Right atrium auricular region (tissue), 2 donors: ENCODE measurements at regions not wholly inside any gene's neighbourhood (a gene's known extent, or its start where the extent isn't known, plus 50 kb on each side); places are given as distances from the start of the nearest gene placed in this dataset.

Source experiments
- DNase-seq: peaks from one replicate; pipeline ENCODE4 v3.0.0-alpha.2; 2019; ENCODE audit warnings: low spot score
- H3K27ac ChIP-seq, 2 donors: fragments of 200-600 bp; sonication (generic); 1 replicate in 1 of 2; 2 replicates in 1 of 2; pipeline ENCODE4 v1.5.1; 2016 to 2019
- H3K27me3 ChIP-seq, 2 donors: fragments of 200-600 bp; sonication (generic); one replicate each; pipeline versions ENCODE4 v1.5.1 to v1.6.0; 2017 to 2019
- H3K36me3 ChIP-seq: fragments of 200-600 bp; sonication (generic); one replicate; pipeline ENCODE4 v1.5.1; 2016
- H3K4me1 ChIP-seq, 2 donors: fragments of 200-600 bp; sonication (generic); one replicate each; pipeline versions ENCODE4 v1.5.1 to v1.6.0; 2017 to 2019
- H3K4me3 ChIP-seq, 2 donors: fragments of 200-600 bp; sonication (generic); 1 replicate in 1 of 2; 2 replicates in 1 of 2; pipeline ENCODE4 v1.5.1; 2017 to 2019; ENCODE audit warnings: mild to moderate bottlenecking in 1 of 2, moderate library complexity in 1 of 2
- H3K9me3 ChIP-seq, 2 donors: fragments of 200-600 bp; sonication (generic); one replicate each; pipeline ENCODE4 v1.5.1; 2019
- TF ChIP-seq, protein P1 (sequence below), 2 donors: fragments of 200-600 bp; sonication (generic); IDR thresholded peaks; one replicate each; pipeline ENCODE4 v1.5.1; 2019; ENCODE audit warnings: antibody characterized with exemption in 2 of 2

DNA sequence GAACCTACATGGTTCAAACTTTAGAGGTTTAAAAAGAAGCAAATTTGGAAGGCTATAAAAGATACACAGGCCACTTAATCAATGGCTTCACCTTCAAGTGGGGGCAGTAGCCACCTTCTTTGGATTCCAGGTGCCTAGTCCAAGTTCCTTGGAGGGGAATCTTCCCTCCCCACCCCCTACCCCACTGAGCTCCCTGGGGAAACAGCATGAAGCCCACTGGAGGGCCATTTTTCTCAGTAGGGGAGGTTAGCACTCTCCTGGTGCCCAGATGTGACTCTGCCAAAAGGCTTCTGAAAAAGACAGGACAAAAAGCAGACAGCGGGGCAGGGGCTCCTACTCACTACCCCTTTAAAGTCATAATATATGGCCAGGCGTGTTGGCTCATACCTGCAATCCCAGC is 93.9 kb downstream of the KCTD15 start:
- no peak overlapping the region for H3K27ac ChIP-seq
- no peaks in the 10 kb centered on the region for H3K27me3 ChIP-seq
- H3K4me1 ChIP-seq = no peaks in the 10 kb centered on the region
- H3K9me3 ChIP-seq = no peaks in the 10 kb centered on the region
- DNase-seq = no peak
- TF ChIP-seq, protein P1, sequence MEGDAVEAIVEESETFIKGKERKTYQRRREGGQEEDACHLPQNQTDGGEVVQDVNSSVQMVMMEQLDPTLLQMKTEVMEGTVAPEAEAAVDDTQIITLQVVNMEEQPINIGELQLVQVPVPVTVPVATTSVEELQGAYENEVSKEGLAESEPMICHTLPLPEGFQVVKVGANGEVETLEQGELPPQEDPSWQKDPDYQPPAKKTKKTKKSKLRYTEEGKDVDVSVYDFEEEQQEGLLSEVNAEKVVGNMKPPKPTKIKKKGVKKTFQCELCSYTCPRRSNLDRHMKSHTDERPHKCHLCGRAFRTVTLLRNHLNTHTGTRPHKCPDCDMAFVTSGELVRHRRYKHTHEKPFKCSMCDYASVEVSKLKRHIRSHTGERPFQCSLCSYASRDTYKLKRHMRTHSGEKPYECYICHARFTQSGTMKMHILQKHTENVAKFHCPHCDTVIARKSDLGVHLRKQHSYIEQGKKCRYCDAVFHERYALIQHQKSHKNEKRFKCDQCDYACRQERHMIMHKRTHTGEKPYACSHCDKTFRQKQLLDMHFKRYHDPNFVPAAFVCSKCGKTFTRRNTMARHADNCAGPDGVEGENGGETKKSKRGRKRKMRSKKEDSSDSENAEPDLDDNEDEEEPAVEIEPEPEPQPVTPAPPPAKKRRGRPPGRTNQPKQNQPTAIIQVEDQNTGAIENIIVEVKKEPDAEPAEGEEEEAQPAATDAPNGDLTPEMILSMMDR (IDR thresholded peaks at IDR 0.05) = no peak
- no peaks in the 10 kb centered on the region for H3K36me3 ChIP-seq
- H3K4me3 ChIP-seq = no peak overlapping the region

DNA sequence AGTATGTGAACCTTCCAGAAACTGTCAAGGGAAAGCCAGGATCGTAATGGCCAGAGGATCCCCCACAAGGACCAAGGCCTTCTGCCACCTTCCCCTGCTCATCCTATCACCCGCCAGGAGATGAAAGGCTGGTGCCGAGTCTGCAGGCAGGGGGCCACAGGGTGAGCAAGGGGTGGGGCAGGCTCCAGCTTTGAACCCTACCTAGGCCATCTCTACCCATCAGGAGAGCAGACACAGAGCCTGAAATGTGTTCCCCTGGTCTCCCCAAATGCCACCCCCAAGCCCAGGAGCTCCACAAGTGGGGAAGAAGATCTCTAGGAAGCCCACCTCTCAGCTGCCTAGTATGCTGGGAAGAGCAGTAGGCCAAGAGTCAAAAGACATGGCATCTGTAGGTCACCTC is 95.1 kb downstream of the KCTD15 start:
- H3K9me3 ChIP-seq = no peaks in the 10 kb centered on the region
- no peak overlapping the region for H3K27ac ChIP-seq
- H3K36me3 ChIP-seq = no peaks in the 10 kb centered on the region
- no peak for DNase-seq
- H3K4me3 ChIP-seq = no peak overlapping the region
- H3K27me3 ChIP-seq = no peaks in the 10 kb centered on the region
- TF ChIP-seq, protein P1 (IDR thresholded peaks at IDR 0.05) = no peak
- no peaks in the 10 kb centered on the region for H3K4me1 ChIP-seq

DNA sequence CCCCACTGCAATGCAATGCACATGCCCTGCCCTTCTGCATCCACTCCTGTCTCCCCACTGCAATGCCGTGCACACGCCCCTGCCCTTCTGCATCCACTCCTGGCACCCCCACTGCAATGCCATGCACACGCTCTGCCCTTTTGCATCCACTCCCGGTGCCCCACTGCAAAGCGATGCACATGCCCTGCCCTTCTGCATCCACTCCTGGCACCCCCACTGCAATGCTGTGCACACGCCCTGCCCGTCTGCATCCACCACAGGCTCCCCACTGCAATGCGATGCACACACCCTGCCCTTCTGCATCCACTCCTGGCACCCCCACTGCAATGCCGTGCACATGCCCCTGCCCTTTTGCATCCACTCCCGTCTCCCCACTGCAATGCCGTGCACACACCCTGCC is 98.1 kb downstream of the KCTD15 start:
- H3K4me3 ChIP-seq = no peak overlapping the region
- H3K9me3 ChIP-seq = peaks cover 0 to 24% of the 10 kb centered on the region in 2 donors
- DNase-seq = no peak

DNA sequence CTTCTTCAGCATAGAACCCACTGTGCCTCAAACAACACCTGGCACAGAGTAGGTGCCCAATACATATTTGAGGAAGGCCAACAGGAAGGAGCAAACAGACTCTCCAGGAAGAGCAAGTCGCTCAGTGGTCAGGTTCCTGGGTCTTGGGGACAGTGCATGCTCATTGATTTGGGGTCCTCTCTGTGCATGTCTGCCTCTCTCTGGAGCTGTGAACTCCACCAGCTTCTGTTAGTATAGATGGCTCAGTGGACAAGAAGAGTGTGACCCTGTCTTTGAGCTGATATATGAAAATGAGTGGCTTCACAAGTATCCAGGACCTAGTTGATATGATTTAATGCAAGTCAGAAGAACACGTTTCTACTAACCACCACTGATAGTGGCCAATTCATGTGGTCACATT is 98.7 kb downstream of the KCTD15 start:
- Histone ChIP-seq H3K27ac (no peak overlapping the region), H3K4me1 (no peaks in the 10 kb centered on the region), H3K27me3 (no peaks in the 10 kb centered on the region), H3K36me3 (no peaks in the 10 kb centered on the region), H3K4me3 (no peak overlapping the region), H3K9me3 (peaks cover 0 to 24% of the 10 kb centered on the region in 2 donors)
- no peak for DNase-seq
- TF ChIP-seq, protein P1 (IDR thresholded peaks at IDR 0.05) = no peak

More for the DNA sequence above, 98.1 kb downstream of the KCTD15 start:
- Histone ChIP-seq H3K36me3 (no peaks in the 10 kb centered on the region), H3K27me3 (no peaks in the 10 kb centered on the region), H3K27ac (no peak overlapping the region), H3K4me1 (no peaks in the 10 kb centered on the region)
- TF ChIP-seq, protein P1 (IDR thresholded peaks at IDR 0.05) = no peak

DNA sequence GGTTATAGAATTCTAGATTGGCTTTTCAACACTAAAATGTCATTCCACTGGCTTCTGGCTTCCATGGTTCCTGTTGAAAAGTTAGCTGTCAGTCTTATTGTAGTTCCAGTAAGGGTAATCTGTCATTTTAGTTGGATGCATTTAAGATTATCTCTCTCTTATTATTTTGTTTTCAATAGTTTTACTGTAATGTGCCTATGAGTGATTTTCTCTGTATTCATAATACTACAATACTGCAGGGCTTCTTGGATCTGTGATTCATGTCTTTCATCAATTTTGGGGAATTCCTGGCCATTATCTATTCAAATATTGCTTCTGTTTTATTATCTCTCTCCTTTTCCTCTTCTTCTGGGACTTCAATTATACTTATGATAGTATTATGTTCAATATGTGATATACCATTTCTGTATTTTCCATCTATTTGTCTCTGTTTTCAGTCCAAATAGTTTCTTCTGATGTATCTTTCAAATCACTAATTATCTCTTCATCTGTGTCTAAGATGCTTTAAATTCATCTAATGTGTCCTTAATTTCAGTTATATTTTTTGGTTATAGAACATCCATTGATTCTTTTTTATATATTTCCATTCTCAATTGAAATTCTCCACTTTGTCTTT is 101.5 kb downstream of the KCTD15 start:
- Histone ChIP-seq H3K27me3 (no peaks in the 10 kb centered on the region), H3K4me3 (no peak overlapping the region), H3K27ac (no peak overlapping the region), H3K4me1 (no peaks in the 10 kb centered on the region), H3K36me3 (no peaks in the 10 kb centered on the region), H3K9me3 (peaks cover 0 to 24% of the 10 kb centered on the region in 2 donors)
- no peak for DNase-seq
- TF ChIP-seq, protein P1 (IDR thresholded peaks at IDR 0.05) = no peak

DNA sequence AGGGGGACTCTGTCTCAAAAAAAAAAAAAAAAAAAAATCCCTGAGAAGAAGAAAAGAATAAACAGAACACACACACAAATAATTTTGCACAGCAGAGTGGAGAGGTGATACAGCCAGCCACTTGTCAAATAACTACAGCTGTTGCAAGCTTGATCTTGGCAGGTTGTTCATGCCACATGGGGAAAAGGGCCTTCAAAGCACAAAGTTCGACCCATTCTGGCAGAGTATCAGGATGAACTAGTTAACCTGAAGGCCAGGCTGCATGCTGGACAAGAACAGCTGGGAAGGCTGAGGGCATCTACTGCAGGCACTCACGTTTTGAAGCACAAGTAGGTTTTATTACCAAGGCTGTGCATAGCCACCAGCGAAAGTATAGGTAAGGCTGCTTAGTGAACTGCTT is 104.1 kb downstream of the KCTD15 start:
- Histone ChIP-seq H3K4me1 (peaks cover 0 to 11% of the 10 kb centered on the region in 2 donors), H3K27me3 (no peaks in the 10 kb centered on the region), H3K27ac (no peak overlapping the region), H3K4me3 (no peak overlapping the region), H3K9me3 (peaks cover 0 to 24% of the 10 kb centered on the region in 2 donors), H3K36me3 (no peaks in the 10 kb centered on the region)
- DNase-seq = no peak
- TF ChIP-seq, protein P1 (IDR thresholded peaks at IDR 0.05) = no peak
